Thyroid gland (tissue), 4 donors: ENCODE measurements at regions not wholly inside any gene's neighbourhood (a gene's known extent, or its start where the extent isn't known, plus 50 kb on each side); places are given as distances from the start of the nearest gene placed in this dataset.

Source experiments
- CTCF ChIP-seq, 6 experiments: fragments of 200-600 bp in 3 of 6; fragments of 450-650 bp in 3 of 6; sonication (generic) in 3 of 6; IDR thresholded peaks; one replicate each; pipeline ENCODE4 v1.5.1; 2016 to 2019; ENCODE audit warnings: antibody characterized with exemption in 6 of 6, mild to moderate bottlenecking in 2 of 6, inconsistent platforms in 1 of 6, moderate library complexity in 1 of 6
- POLR2A ChIP-seq, 2 donors: fragments of 450-650 bp; IDR thresholded peaks; one replicate each; pipeline ENCODE4 v1.6.1; 2017; ENCODE audit warnings: antibody characterized with exemption in 2 of 2, mild to moderate bottlenecking in 2 of 2, moderate library complexity in 1 of 2

GRCh38 chr4:123606336-123606735 lies 209.7 kb downstream of the SPRY1 start:
- TF ChIP-seq CTCF (IDR thresholded peaks at IDR 0.05) (no peak), POLR2A (IDR thresholded peaks at IDR 0.05) (no peak)
